ENCODE measurements at regions not wholly inside any gene's neighbourhood (a gene's known extent, or its start where the extent isn't known, plus 50 kb on each side); places are given as distances from the start of the nearest gene placed in this dataset.
A peak's percentile ranks its signal among the peaks of the same experiment; 100 is the strongest.
"Not testable (repeated sequence)": the region's sequence is repeated elsewhere in the genome, so short reads cannot be mapped to it uniquely, and the experiment has no call there.

DNA sequence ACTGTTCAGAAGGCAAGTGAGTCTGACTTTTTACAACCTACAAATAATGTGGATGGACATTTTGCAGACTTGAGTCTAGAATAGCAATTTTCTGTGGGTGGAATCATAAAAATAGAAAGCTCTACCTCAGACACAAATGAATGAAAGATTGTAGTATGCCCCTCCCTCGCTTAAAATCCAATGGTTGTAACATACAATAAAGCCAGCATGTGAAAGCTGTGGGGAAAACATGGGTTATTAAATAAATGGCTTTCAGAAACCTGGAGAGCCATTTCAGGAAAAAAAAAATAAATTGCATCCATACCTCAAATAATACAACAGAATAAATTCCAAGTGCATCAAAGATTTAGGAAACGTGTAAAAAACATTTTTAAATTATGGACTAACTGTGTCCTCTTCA, 123.1 kb upstream of the MON1B start:
- DNase-seq = no peak

DNA sequence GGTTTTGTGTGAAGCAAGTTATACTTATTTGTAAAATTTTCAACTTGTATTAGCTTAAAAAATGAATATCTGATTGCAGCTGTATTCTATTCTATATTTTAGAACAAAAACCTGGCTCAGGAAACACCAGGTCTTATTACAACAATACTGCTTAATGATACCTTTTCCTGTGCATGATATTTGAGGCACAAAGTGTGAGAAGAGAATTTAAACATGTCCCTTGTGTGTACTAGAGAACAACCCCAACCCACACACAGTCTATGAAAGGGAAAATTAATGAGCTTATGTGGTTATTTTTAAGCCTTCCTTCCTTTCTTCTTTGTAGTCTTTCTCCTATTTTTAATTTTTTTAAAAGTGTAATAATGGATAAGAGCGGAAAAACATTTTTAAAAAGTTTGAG, 122.6 kb upstream of the MON1B start:
- DNase-seq = no peak

DNA sequence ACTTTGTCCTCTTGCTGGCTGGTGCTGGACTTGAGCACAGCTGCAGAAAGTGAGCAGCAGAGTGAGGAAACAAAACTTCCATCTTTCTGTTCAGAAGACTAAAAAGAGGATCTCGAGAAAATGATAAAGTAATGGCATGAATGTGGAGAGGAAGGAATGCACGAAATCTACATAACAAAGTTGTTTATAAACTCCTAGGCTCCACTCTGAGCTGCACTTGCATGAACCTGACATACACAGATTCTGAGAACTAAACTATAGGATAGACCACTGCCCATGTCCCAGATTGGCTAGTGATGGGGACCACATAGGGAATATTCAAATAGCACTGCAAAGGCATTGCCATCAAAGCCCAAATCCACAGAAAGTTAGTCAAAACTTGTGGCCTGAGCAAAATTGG, 121.1 kb upstream of the MON1B start:
- DNase-seq = no peak

DNA sequence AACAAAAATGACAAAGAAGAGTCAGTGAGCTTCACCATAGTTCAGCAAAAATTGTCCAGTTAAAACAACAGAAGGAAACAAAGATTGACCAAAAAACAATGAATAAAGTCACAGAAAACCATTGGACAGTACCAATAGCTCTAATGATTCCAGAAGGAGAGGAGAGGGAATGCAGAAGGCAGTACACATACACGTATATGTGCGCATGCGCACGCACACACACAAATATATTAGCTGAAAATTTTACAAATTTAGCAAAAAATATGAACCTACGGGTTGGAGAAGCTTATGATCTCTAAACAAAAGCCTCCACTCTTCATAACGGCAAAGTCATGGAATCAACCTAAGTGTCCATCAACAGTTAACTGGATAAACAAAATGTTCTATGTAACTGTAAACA, 120.3 kb upstream of the MON1B start:
- no peak for DNase-seq

DNA sequence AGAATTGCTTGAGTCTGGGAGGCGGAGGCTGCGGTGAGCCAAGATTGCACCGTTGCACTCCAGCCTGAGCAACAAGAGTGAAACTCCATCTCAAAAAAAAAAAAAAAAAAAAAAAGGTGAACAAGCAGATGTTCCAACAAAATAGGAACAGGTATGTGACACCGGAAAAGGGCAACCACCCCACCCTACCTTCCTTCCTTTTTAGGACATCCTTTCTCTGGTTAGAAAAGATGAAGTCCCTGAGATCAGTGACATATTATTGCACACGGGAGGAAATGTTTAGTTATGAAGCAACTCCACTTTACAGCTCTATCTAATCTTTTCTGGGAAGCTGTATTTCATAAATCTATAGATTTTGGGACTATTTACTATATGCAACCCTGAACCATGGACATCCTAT, 114.2 kb upstream of the MON1B start:
- DNase-seq = no peak

DNA sequence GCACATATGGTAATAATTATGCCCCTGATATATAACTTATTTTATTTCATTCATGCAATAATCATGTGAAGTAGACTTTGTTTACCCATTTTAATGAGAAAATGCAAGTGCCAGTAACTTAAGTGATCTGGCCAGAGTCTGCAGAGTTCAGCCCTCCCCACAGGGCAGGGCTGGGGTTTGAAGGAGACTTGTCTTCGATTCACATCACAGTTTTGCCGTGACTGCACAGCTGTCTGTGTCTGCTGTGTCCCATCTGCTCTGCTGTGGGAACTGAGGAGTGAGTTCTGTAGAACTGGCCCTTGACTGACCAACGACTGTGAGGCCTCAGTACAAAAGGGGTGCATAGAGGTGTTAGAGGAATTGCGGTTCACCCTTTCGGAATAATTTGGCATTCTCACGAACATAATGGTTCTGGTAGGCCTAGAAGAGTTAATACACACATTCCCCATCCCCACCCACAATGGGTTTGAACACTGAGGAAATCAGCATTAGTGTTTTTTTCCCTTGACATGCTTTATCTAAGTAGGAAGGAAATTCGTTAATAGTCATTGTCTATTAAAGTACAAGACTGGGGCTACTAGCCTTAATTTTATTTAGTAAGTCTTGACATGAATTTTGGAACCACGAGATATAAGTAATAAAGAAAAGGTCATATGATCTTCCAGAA, 113.6 kb upstream of the MON1B start:
- no peak for DNase-seq

DNA sequence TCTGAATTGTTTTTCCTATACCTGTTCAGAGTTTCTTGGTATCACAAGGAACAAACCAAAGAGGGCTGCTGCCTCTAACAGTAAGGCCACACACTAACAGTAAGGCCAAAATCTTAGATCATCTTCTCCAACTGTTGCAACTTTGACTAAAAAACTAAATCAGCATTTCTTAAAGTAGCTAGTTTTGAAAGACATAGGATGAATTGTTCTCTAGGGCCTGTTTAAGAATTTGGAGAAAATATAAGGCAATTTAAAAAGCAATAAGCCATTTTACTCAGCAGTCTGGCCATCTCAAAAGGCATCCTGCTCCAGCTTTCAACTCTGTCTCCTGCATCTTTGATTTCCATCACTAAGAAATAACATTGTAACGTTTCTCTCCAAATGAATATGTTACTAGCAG, 105.0 kb upstream of the MON1B start:
- DNase-seq = peak; percentile 16

DNA sequence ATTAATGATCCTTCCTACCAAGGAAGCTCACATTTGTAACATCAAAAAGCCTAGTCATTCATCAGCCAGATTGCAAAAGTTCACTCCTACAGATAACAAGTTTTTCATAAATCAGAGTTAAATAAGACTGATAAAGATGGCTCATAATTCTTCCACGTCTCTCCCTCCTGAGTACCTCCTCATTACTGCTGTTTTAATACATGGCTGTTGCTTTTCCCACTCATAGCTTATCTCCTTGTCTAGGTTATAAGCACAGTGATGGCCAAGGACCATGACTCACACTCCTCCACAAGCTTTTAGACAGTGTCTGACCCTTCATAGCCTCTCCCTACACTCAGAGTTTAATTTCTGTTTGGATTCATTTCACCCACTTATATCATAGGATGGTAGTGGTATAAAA, 100.9 kb upstream of the MON1B start:
- DNase-seq = no peak

DNA sequence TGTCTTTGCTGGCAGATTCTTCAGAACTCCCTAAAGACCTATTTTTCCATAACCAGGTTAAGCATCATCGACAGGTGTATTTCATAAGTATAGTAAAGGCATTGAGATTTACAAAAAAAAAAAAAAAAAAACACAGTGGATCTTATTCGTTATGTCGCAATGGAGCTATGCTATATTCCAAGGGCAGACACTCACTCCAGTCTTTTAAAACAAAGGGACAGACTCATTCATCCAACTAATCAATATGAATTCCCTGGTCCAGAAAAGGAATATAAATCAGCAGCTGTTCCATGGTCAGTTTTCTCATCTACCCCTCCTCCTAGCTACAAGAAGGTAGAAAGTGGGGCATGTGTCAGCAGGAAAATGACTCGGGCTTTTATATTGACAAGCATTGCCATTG, 97.7 kb upstream of the MON1B start:
- DNase-seq = no peak

DNA sequence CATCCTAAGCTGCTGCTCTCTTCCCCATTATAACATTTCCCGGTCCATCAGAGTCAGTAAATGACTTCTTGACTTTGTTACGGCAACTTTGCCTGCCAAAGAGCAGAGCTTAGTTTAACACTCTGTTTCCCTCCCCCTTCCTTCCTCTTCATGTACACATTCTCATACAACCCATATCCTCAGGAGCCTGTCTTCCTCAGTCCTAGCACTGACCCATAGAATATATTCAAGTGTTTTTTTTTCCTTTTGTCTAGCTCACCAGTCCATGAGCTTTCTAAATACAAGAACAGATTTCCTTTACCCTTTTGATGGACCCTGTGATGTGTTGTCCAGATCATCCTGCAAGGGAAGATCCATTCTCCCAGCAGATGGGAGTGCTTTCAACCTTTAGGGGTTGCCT, 97.0 kb upstream of the MON1B start:
- no peak for DNase-seq

DNA sequence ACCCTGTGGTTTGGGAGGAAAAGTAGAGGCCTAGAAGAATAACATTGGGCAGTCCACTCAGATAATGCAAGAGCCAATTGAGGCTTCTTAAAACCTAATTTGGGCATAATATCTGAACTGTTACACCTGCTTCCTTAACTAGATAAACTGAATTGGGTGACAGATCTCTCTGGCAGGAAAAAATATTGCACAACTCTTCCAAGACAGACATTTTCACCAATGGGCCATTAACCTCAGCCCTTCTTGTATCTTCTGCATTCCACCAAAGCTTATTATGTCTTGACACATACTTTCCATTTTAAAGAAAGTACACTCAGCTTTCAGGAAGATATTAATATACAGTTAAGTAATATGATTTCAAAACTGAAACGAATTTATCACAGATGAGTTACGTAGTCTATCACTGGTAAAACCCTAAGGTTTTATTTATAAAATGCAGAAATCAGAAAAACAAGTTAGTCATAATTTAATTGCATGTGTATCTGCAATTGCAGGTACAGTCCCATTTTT, 79.9 kb upstream of the MON1B start:
- DNase-seq = no peak

DNA sequence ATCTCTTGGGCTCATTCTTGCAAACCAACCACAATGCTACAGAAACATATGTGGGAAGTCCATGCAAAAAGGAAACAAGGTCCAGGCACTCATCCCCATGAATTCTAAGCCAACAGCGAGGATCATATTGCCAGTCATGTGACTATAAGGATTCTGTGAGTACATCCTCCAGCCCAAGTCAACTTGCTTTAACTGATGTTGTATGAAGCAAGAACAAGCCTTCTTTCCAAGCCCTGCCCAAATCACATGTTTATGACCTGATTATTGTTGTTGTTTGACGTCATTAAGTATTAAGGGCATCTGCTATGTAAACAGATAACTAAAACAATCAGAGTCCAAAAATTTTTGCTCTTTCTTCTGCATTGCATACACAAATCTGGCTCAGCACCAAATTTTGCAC, 78.2 kb upstream of the MON1B start:
- DNase-seq = no peak

DNA sequence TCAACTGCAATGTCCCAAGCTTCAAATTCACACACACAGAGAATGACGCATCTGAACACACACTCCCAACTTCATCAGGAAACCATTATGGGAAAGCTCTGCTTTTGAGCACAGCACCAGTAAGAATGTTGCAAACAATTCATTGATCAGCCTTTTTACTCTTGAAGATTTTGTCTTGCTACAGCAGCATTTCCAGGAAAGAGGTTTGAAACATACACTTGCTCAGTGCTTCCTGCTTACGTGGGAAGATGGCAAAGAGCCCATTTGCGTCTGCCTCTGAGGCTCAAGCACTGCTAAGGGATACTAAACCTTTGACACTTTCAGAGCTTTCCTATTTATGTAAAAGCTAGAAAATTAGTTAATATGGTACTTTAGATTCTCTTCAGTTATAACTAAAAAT, 77.2 kb upstream of the MON1B start:
- DNase-seq = peak; percentile 8

DNA sequence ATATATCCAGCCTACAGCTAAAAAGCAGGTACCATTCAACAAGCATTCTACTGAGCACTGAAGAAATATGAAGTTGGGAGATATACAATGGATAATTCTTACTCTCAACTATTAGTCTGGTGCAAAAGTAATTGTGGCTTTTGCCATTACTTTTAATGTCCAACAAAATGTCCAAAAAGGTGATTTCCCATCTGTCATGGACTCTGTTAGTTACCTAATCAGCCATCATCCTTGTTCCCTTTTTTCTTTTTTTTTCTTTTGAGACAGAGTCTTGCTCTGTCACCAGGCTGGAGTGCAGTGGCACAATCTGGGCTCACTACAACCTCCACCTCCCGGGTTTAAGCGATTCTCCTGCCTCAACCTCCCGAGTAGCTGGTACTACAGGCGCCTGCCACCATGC, 76.6 kb upstream of the MON1B start:
- DNase-seq = not testable (repeated sequence)

DNA sequence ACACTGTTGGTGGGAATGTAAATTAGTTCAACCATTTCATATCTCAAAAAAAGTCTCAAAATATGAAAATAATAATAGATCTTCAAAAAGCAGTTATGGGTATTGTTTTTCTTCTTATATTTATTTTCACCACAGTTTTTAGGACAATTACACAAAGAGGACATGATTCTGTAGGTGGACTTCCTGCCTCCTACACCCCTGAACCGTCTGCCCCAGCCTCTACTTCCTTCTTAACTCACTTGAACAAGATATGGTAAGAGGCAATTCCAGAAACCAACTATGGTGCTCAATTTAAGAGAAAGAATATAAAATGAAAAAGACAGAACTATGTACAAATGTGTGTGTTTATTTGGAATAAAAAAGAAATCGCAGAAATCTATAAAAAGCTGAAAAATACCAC, 74.1 kb upstream of the MON1B start:
- no peak for DNase-seq

DNA sequence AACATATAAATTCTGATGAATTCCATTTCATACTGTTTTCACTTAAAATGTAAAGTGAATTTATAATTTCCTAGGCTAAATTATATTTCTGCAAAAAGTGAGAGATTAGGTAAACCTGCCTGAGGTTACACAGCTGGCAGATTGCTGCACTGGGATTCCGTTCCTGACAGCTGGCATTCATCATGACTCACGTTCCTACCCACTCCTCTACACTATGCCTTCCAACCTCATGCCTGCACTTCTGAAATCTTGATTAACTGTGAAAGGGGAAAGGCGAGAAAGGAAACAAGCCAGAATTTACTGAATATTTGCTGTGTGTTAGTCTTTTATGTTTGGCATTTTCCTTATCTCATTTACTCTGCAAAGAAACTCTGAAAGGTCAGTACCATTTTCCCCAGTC, 73.3 kb upstream of the MON1B start:
- no peak for DNase-seq

DNA sequence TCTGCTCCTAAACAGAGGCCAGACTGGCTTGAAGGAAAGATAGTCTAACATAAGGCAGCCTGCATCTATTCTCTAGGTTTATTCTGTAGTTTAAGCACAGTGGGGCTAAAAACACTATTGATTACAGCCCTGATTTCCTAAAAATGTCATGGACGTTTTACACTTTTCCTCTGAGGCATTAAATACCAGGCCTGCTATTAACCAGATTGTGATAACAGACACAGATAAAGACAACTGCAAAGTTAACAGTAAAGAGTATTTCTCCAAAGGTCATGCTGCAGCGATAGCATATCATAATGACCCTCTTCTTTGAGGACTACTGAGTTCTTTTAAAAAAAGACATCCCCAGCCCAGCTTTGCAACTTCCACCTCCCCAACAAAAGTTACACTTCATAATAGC, 59.6 kb upstream of the MON1B start:
- no peak for DNase-seq

DNA sequence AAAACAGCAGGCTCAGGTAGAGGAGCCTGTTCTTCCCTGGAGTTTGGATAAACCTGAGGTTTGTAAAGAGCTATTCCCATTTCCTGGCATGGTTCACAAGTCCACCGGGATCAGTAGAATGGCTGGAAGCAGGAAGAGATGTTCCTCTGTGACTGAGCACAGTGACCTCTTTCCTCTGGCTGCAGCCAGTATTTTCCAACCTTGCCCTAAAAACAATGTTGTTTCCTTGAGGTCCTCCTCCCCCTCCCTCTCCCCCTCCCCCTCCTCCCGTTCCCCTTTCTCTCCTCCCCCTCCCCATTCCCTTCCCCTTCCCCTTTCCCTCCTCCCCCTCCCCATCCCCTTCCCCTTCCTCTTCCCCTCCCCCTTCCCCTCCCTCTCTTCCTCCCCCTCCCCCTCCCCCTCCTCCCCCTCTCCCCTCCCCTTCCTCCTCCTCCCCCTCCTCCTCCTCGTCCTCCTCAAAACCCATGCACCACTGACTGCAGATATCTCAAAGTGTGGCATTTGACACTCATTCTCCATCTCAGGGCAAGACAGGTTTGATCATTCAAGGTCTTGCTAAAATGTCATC, 58.9 kb upstream of the MON1B start:
- no peak for DNase-seq

DNA sequence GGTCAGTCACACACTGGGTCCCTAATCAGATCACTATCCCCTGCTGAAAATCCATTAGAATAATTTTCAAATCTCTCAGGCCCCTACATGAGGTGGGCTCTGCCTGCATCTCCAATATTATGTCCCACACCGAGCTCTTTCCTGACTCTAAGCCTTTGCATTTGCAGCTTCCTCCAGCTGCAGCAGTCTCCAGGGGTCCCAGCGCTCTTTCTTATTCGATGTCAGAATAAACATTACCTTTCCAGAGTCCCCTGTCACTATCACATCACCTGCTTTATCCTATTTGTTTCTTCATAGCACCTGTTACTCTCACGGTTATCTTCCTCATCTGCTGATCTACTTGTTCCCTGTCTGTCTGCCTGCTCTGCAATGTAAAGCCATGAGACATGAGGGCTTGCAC, 57.3 kb upstream of the MON1B start:
- DNase-seq = no peak

DNA sequence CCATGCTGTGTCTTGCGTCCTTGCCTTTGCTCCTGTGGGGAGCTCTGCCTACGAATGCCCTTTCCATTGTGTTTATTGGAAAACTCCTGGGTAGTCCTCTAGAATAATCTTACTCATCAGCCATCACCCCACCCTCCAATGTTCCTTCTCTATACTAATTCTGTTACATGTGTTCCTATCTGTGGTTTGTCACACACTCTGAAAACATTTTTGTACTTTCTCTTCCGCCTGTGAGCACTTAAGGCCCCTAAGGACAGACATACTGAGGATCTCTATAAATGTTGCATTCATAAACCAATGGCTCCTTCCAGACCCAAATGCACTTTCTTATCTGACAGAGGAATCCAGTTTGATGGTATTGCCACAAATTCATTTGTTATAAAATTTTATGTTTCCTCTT, 53.9 kb upstream of the MON1B start:
- no peak for DNase-seq

Data from skin of body (tissue), 1 donor.